Tibial nerve (tissue), 3 donors: ENCODE measurements at regions not wholly inside any gene's neighbourhood (a gene's known extent, or its start where the extent isn't known, plus 50 kb on each side); places are given as distances from the start of the nearest gene placed in this dataset.

ENCODE experiments used
- POLR2A ChIP-seq, 2 donors: fragments of 450-650 bp; IDR thresholded peaks; one replicate each; pipeline ENCODE4 v1.6.1; 2017; ENCODE audit warnings: antibody characterized with exemption in 2 of 2, mild to moderate bottlenecking in 2 of 2, moderate library complexity in 2 of 2
- TF ChIP-seq, protein P1 (sequence below), 5 experiments: fragments of 200-600 bp in 3 of 5; fragments of 450-650 bp in 2 of 5; sonication (generic) in 3 of 5; IDR thresholded peaks; one replicate each; pipeline ENCODE4 v1.5.1; 2016 to 2019; ENCODE audit warnings: antibody characterized with exemption in 5 of 5, mild to moderate bottlenecking in 3 of 5, moderate library complexity in 2 of 5

DNA sequence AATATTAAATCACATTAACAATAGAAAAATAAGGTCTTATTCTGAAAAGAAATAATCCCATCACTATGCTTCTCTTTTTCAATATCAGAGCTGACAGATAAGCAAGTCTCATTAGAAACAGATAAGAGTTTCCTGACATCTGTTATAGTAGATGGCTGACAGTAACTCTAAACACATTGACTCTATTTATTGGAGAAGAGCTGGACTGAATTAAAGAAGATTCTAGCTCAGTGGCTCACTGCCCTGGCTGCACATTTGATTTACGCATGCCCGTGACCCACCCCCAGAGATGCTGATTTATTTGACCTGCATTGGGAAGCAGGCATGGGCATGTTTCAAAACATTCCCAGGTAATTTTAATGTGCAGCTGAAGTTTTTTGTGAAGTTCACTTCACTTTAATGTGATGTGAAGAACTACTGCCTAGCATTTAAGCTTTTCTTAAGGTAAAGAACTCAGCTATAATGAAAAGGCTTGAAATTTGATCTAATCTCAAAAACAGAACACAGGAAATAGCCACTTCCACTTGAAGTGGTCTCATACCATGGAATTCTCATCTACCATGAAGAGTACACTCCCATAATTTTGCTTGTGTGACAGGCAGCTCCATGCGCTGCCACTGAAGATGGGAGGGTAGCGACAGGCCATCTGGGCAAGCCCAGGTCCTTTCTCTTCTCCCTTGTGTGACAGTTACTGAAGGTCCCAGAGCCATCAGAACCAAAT lies 162.3 kb downstream of the TPBG start:
- TF ChIP-seq, protein P1, sequence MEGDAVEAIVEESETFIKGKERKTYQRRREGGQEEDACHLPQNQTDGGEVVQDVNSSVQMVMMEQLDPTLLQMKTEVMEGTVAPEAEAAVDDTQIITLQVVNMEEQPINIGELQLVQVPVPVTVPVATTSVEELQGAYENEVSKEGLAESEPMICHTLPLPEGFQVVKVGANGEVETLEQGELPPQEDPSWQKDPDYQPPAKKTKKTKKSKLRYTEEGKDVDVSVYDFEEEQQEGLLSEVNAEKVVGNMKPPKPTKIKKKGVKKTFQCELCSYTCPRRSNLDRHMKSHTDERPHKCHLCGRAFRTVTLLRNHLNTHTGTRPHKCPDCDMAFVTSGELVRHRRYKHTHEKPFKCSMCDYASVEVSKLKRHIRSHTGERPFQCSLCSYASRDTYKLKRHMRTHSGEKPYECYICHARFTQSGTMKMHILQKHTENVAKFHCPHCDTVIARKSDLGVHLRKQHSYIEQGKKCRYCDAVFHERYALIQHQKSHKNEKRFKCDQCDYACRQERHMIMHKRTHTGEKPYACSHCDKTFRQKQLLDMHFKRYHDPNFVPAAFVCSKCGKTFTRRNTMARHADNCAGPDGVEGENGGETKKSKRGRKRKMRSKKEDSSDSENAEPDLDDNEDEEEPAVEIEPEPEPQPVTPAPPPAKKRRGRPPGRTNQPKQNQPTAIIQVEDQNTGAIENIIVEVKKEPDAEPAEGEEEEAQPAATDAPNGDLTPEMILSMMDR (IDR thresholded peaks at IDR 0.05), result no peak
- no peak for TF ChIP-seq POLR2A (IDR thresholded peaks at IDR 0.05)
